SK-N-SH treated with all-trans-retinoic acid at 6 μM for 48 hours (cell line): ENCODE measurements at regions not wholly inside any gene's neighbourhood (a gene's known extent, or its start where the extent isn't known, plus 50 kb on each side); places are given as distances from the start of the nearest gene placed in this dataset.

Experiments used
- ATAC-seq: fragments of 200-7000 bp; cut with Tn5 transposase; 3 replicates; pipeline ENCODE4 v1.9.1; 2020; ENCODE audit warnings: mild to moderate bottlenecking, moderate library complexity
- ARNTL ChIP-seq: fragments of 450-650 bp; formaldehyde crosslinking; IDR thresholded peaks from 2 replicates; pipeline ENCODE4 v1.5.0; 2020; ENCODE audit warnings: low read depth, mild to moderate bottlenecking, moderate library complexity, borderline replicate concordance
- BACH2 ChIP-seq: fragments of 250-450 bp; sonication (Bioruptor Pico); IDR thresholded peaks from 2 replicates; pipeline ENCODE4 v1.9.0; 2021; ENCODE audit warnings: mild to moderate bottlenecking, borderline replicate concordance
- CREB5 ChIP-seq: fragments of 250-450 bp; sonication (Bioruptor Pico); IDR thresholded peaks from 2 replicates; pipeline ENCODE4 v1.5.1; 2020; ENCODE audit warnings: low read depth, mild to moderate bottlenecking, moderate library complexity
- CSDC2 ChIP-seq: fragments of 250-450 bp; sonication (Bioruptor Pico); IDR thresholded peaks from 2 replicates; pipeline ENCODE4 v1.5.0; 2020; ENCODE audit warnings: mild to moderate bottlenecking, moderate library complexity
- ESRRG ChIP-seq: fragments of 250-450 bp; sonication (Bioruptor Pico); IDR thresholded peaks from 2 replicates; pipeline ENCODE4 v1.6.1; 2021; ENCODE audit warnings: mild to moderate bottlenecking
- GLIS3 ChIP-seq: fragments of 250-450 bp; sonication (Bioruptor Pico); IDR thresholded peaks from 2 replicates; pipeline ENCODE4 v1.5.0; 2020; ENCODE audit warnings: mild to moderate bottlenecking, moderate library complexity
- ISL1 ChIP-seq: fragments of 250-450 bp; sonication (Bioruptor Pico); IDR thresholded peaks from 2 replicates; pipeline ENCODE4 v2.1.2; 2022; ENCODE audit warnings: mild to moderate bottlenecking, moderate library complexity
- OSR1 ChIP-seq: fragments of 250-450 bp; sonication (Bioruptor Pico); IDR thresholded peaks from 2 replicates; pipeline ENCODE4 v1.8.0; 2022; ENCODE audit warnings: moderate library complexity, mild to moderate bottlenecking, inconsistent platforms
- PPARA ChIP-seq: fragments of 250-450 bp; sonication (Bioruptor Pico); IDR thresholded peaks from 2 replicates; pipeline ENCODE4 v1.5.0; 2020; ENCODE audit warnings: mild to moderate bottlenecking, borderline replicate concordance
- RARB ChIP-seq: fragments of 250-450 bp; sonication (Bioruptor Pico); IDR thresholded peaks from 2 replicates; pipeline ENCODE4 v1.8.0; 2021; ENCODE audit warnings: mild to moderate bottlenecking, moderate library complexity
- SNAI2 ChIP-seq: fragments of 250-450 bp; sonication (Bioruptor Pico); IDR thresholded peaks from 2 replicates; pipeline ENCODE4 v1.5.0; 2020; ENCODE audit warnings: mild to moderate bottlenecking, moderate library complexity
- TCF4 ChIP-seq: fragments of 250-450 bp; sonication (Bioruptor Pico); IDR thresholded peaks from 2 replicates; pipeline ENCODE4 v1.8.0; 2021; ENCODE audit warnings: mild to moderate bottlenecking, moderate library complexity, borderline replicate concordance
- TOX ChIP-seq: fragments of 250-450 bp; sonication (Bioruptor Pico); IDR thresholded peaks from 2 replicates; pipeline ENCODE4 v1.8.0; 2021; ENCODE audit warnings: mild to moderate bottlenecking, moderate library complexity, borderline replicate concordance
- TSHZ2 ChIP-seq: fragments of 250-450 bp; sonication (Bioruptor Pico); IDR thresholded peaks from 2 replicates; pipeline ENCODE4 v1.5.0; 2020; ENCODE audit warnings: mild to moderate bottlenecking, moderate library complexity
- ZC3H10 ChIP-seq: fragments of 250-450 bp; sonication (Bioruptor Pico); IDR thresholded peaks from 2 replicates; pipeline ENCODE4 v1.5.1; 2021; ENCODE audit warnings: mild to moderate bottlenecking, moderate library complexity
- ZFP3 ChIP-seq: fragments of 250-450 bp; sonication (Bioruptor Pico); IDR thresholded peaks from 2 replicates; pipeline ENCODE4 v1.5.0; 2020; ENCODE audit warnings: mild to moderate bottlenecking, moderate library complexity
- ZFP30 ChIP-seq: fragments of 450-650 bp; formaldehyde crosslinking; IDR thresholded peaks from 2 replicates; pipeline ENCODE4 v1.5.0; 2022; ENCODE audit warnings: mild to moderate bottlenecking, moderate library complexity
- ZNF565 ChIP-seq: fragments of 450-650 bp; formaldehyde crosslinking; conservative IDR thresholded peaks from 2 replicates; pipeline ENCODE4 v1.5.0; 2020; ENCODE audit warnings: low read depth, mild to moderate bottlenecking, moderate library complexity
- ZNF70 ChIP-seq: fragments of 450-650 bp; formaldehyde crosslinking; IDR thresholded peaks from 2 replicates; pipeline ENCODE4 v1.5.0; 2020; ENCODE audit warnings: mild to moderate bottlenecking, moderate library complexity
- ZNF8 ChIP-seq: fragments of 450-650 bp; formaldehyde crosslinking; IDR thresholded peaks from 2 replicates; pipeline ENCODE4 v1.5.0; 2020; ENCODE audit warnings: mild to moderate bottlenecking, moderate library complexity

- no peak for ATAC-seq
These were observed 202.9 kb upstream of the SOX4 start for GRCh38 chr6:21390532-21391213.

GRCh38 chr6:21392177-21392576 is 201.4 kb upstream of the SOX4 start:
- TF ChIP-seq TCF4 (CRISPR knock-in tag): peak; percentile 35; the same call in 1 of the 2 replicates
- no peak for TF ChIP-seq ZNF565 (CRISPR knock-in tag)
- TF ChIP-seq TOX (CRISPR knock-in tag): no peak
- 0 out of 2 replicates have a peak, but pooled peaks have one; percentile 21 for TF ChIP-seq ISL1
- no peak for TF ChIP-seq ZNF8 (CRISPR knock-in tag)
- no peak for TF ChIP-seq ZNF70 (CRISPR knock-in tag)
- TF ChIP-seq ZFP3 (CRISPR knock-in tag): no peak
- TF ChIP-seq BACH2: no peak
- ATAC-seq: no peak

More at GRCh38 chr6:21390532-21391213, 202.9 kb upstream of the SOX4 start:
- no peak for TF ChIP-seq OSR1 (CRISPR knock-in tag)
- no peak for TF ChIP-seq GLIS3 (CRISPR knock-in tag)
- TF ChIP-seq CREB5 (CRISPR knock-in tag): no peak
- TF ChIP-seq ZC3H10: no peak
- TF ChIP-seq SNAI2 (CRISPR knock-in tag): no peak
- TF ChIP-seq ZFP30 (CRISPR knock-in tag): no peak
- TF ChIP-seq ESRRG (CRISPR knock-in tag): no peak

- no peak for ATAC-seq
- TF ChIP-seq TCF4 (CRISPR knock-in tag) (no peak), PPARA (CRISPR knock-in tag) (no peak), ESRRG (CRISPR knock-in tag) (no peak), CSDC2 (CRISPR knock-in tag) (no peak), RARB (CRISPR knock-in tag) (no peak), ZNF8 (CRISPR knock-in tag) (no peak), TOX (CRISPR knock-in tag) (no peak), ZFP3 (CRISPR knock-in tag) (no peak), OSR1 (CRISPR knock-in tag) (no peak), ARNTL (CRISPR knock-in tag) (no peak), ZC3H10 (no peak)
These were observed 199.9 kb upstream of the SOX4 start for GRCh38 chr6:21393441-21394165.

GRCh38 chr6:21395121-21395520 is 198.4 kb upstream of the SOX4 start:
- TF ChIP-seq TOX (CRISPR knock-in tag): no peak
- no peak for TF ChIP-seq ZNF565 (CRISPR knock-in tag)
- no peak for TF ChIP-seq ZFP30 (CRISPR knock-in tag)
- peak; percentile 17; the same call in 1 of the 2 replicates for TF ChIP-seq TCF4 (CRISPR knock-in tag)
- no peak for TF ChIP-seq ESRRG (CRISPR knock-in tag)
- TF ChIP-seq CSDC2 (CRISPR knock-in tag): no peak
- peak; percentile 79 for TF ChIP-seq ISL1
- peak; percentile 67; the same call in 1 of the 2 replicates for TF ChIP-seq TSHZ2 (CRISPR knock-in tag)
- TF ChIP-seq BACH2: no peak
- no peak for TF ChIP-seq PPARA (CRISPR knock-in tag)
- TF ChIP-seq ARNTL (CRISPR knock-in tag): no peak
- TF ChIP-seq ZNF8 (CRISPR knock-in tag): no peak
- ATAC-seq: peak; percentile 65

- TF ChIP-seq ZNF70 (CRISPR knock-in tag) (no peak), BACH2 (no peak), TSHZ2 (CRISPR knock-in tag) (no peak), ESRRG (CRISPR knock-in tag) (no peak), ZFP3 (CRISPR knock-in tag) (no peak), ARNTL (CRISPR knock-in tag) (no peak), GLIS3 (CRISPR knock-in tag) (no peak), ZC3H10 (no peak), ZNF8 (CRISPR knock-in tag) (no peak)
- peak; percentile 84 for ATAC-seq
These were observed 197.2 kb upstream of the SOX4 start for GRCh38 chr6:21396313-21396712.
